H9 (cell line): ENCODE measurements at regions not wholly inside any gene's neighbourhood (a gene's known extent, or its start where the extent isn't known, plus 50 kb on each side); places are given as distances from the start of the nearest gene placed in this dataset.

Experiments used
- DNase-seq: peaks from one replicate; pipeline ENCODE4 v3.0.0-alpha.2; 2017
- H2AFZ ChIP-seq: one replicate; pipeline ENCODE4 v1.6.1; 2013; ENCODE audit warnings: mild to moderate bottlenecking, low read length, control low read depth, moderate library complexity
- H2AK5ac ChIP-seq: 2 replicates; pipeline ENCODE4 v1.6.1; 2013; ENCODE audit warnings: low read length, control low read depth, mixed read lengths; ENCODE audit not compliant: insufficient read length
- H2BK120ac ChIP-seq: one replicate; pipeline ENCODE4 v1.6.1; 2013; ENCODE audit warnings: low read depth, mild to moderate bottlenecking, low read length, control low read depth, inconsistent platforms; ENCODE audit not compliant: poor library complexity, severe bottlenecking
- H2BK12ac ChIP-seq: 2 replicates; pipeline ENCODE4 v1.6.1; 2013; ENCODE audit warnings: low read length, control low read depth, mixed read lengths, low read depth; ENCODE audit not compliant: insufficient read length
- H2BK15ac ChIP-seq: 2 replicates; pipeline ENCODE4 v1.6.1; 2013; ENCODE audit warnings: low read depth, low read length, control low read depth
- H2BK20ac ChIP-seq: one replicate; pipeline ENCODE4 v1.6.1; 2013; ENCODE audit warnings: low read depth, mild to moderate bottlenecking, low read length, control low read depth, inconsistent platforms; ENCODE audit not compliant: poor library complexity, severe bottlenecking
- H2BK5ac ChIP-seq: 2 replicates; pipeline ENCODE4 v1.6.1; 2013; ENCODE audit warnings: low read length, control low read depth, mixed read lengths; ENCODE audit not compliant: insufficient read length
- H3K14ac ChIP-seq: 2 replicates; pipeline ENCODE4 v1.6.1; 2013; ENCODE audit warnings: low read length, control low read depth; ENCODE audit not compliant: insufficient read depth
- H3K18ac ChIP-seq: 2 replicates; pipeline ENCODE4 v1.6.1; 2013; ENCODE audit warnings: low read depth, mild to moderate bottlenecking, mixed read lengths, low read length, control low read depth; ENCODE audit not compliant: insufficient read length
- H3K23ac ChIP-seq: 2 replicates; pipeline ENCODE4 v1.6.1; 2013; ENCODE audit warnings: low read length, control low read depth, mixed read lengths, low read depth; ENCODE audit not compliant: insufficient read length
- H3K23me2 ChIP-seq: 2 replicates; pipeline ENCODE4 v1.6.1; 2013; ENCODE audit warnings: low read depth, mild to moderate bottlenecking, mixed read lengths, low read length, control low read depth; ENCODE audit not compliant: insufficient read length, poor library complexity, severe bottlenecking
- H3K27ac ChIP-seq: 2 replicates; pipeline ENCODE4 v1.5.1; 2013; ENCODE audit warnings: low read length, control low read depth, mixed read lengths, low read depth; ENCODE audit not compliant: insufficient read length
- H3K27me3 ChIP-seq: 2 replicates; pipeline ENCODE4 v1.6.1; 2013; ENCODE audit warnings: low read length, control low read depth, inconsistent platforms; ENCODE audit not compliant: insufficient read depth
- H3K4ac ChIP-seq: 2 replicates; pipeline ENCODE4 v1.6.1; 2013; ENCODE audit warnings: low read depth, mild to moderate bottlenecking, control low read depth, inconsistent platforms, low read length, moderate library complexity
- H3K4me1 ChIP-seq: 2 replicates; pipeline ENCODE4 v1.6.1; 2013; ENCODE audit warnings: low read length, control low read depth, inconsistent platforms; ENCODE audit not compliant: insufficient read depth
- H3K4me2 ChIP-seq: 2 replicates; pipeline ENCODE4 v1.6.1; 2013; ENCODE audit warnings: low read length, control low read depth, mixed read lengths; ENCODE audit not compliant: insufficient read length, insufficient read depth
- H3K56ac ChIP-seq: 2 replicates; pipeline ENCODE4 v1.6.1; 2013; ENCODE audit warnings: low read depth, mild to moderate bottlenecking, mixed read lengths, low read length, control low read depth; ENCODE audit not compliant: insufficient read length
- H3K79me1 ChIP-seq: 2 replicates; pipeline ENCODE4 v1.6.1; 2013; ENCODE audit warnings: low read depth, mild to moderate bottlenecking, moderate library complexity, low read length, control low read depth, inconsistent platforms; ENCODE audit not compliant: insufficient read depth, poor library complexity, severe bottlenecking
- H3K79me2 ChIP-seq: 2 replicates; pipeline ENCODE4 v1.6.1; 2013; ENCODE audit warnings: low read length, control low read depth, inconsistent platforms; ENCODE audit not compliant: insufficient read depth
- H3K9ac ChIP-seq: 2 replicates; pipeline ENCODE4 v1.6.1; 2013; ENCODE audit warnings: low read length, control low read depth, mixed read lengths; ENCODE audit not compliant: insufficient read length; ENCODE audit errors: extremely low read depth
- H3K9me3 ChIP-seq: one replicate; pipeline ENCODE4 v1.6.1; 2013; ENCODE audit warnings: low read depth, low read length, inconsistent platforms; ENCODE audit not compliant: control insufficient read depth
- H3T11ph ChIP-seq: one replicate; pipeline ENCODE4 v1.6.1; 2013; ENCODE audit warnings: mild to moderate bottlenecking, low read length, control low read depth, inconsistent platforms
- H4K20me1 ChIP-seq: one replicate; pipeline ENCODE4 v1.6.1; 2013; ENCODE audit not compliant: control insufficient read depth, insufficient read length, insufficient read depth
- H4K5ac ChIP-seq: 2 replicates; pipeline ENCODE4 v1.6.1; 2013; ENCODE audit warnings: low read depth, mild to moderate bottlenecking, mixed read lengths, low read length, control low read depth; ENCODE audit not compliant: insufficient read length
- H4K8ac ChIP-seq: replicated peaks from 2 replicates; pipeline ENCODE4 v1.6.1; 2013; ENCODE audit warnings: low read length, control low read depth, mixed read lengths, low read depth; ENCODE audit not compliant: insufficient read length
- H4K91ac ChIP-seq: 2 replicates; pipeline ENCODE4 v1.6.1; 2013; ENCODE audit warnings: low read depth, mild to moderate bottlenecking, moderate library complexity, mixed read lengths, low read length, control low read depth; ENCODE audit not compliant: insufficient read length
- H3K27ac Mint-ChIP-seq, 3 experiments: 2 replicates in 2 of 3; 3 replicates in 1 of 3; pipeline ENCODE4 v1.8.0; 2020 to 2021; ENCODE audit warnings: mixed read lengths in 3 of 3, mild to moderate bottlenecking in 1 of 3, moderate library complexity in 1 of 3
- H3K27me3 Mint-ChIP-seq: 2 replicates; pipeline ENCODE4 v1.8.0; 2021; ENCODE audit warnings: low read depth, mild to moderate bottlenecking, moderate library complexity, mixed read lengths
- H3K36me3 Mint-ChIP-seq, 3 experiments: 2 replicates in 2 of 3; 3 replicates in 1 of 3; pipeline ENCODE4 v1.8.0; 2020 to 2021; ENCODE audit warnings: low read depth in 3 of 3, mixed read lengths in 3 of 3; ENCODE audit not compliant: insufficient read depth in 1 of 3
- H3K4me1 Mint-ChIP-seq, 2 experiments: 2 replicates each; pipeline ENCODE4 v1.8.0; 2020; ENCODE audit warnings: mixed read lengths in 2 of 2
- H3K4me3 Mint-ChIP-seq, 2 experiments: 2 replicates in 1 of 2; 3 replicates in 1 of 2; pipeline ENCODE4 v1.8.0; 2020 to 2021; ENCODE audit warnings: mild to moderate bottlenecking in 2 of 2, mixed read lengths in 2 of 2, moderate library complexity in 1 of 2
- H3K9me3 Mint-ChIP-seq, 2 experiments: 2 replicates in 1 of 2; 3 replicates in 1 of 2; pipeline ENCODE4 v1.8.0; 2020; ENCODE audit warnings: mild to moderate bottlenecking in 2 of 2, mixed read lengths in 2 of 2, moderate library complexity in 1 of 2
- WGBS: extraction: QIAGEN DNeasy Blood & Tissue Kit; methylation state at CpG from one replicate; pipeline ENCODE4 v1.1.7; 2013; ENCODE audit warnings: missing lambda C conversion rate, low lambda C conversion rate, mixed read lengths; ENCODE audit not compliant: insufficient read length; ENCODE audit errors: extremely low coverage; 5-methylcytosine and 5-hydroxymethylcytosine counted together
- TF ChIP-seq, protein P1 (sequence below): fragments of 200-600 bp; sonication (generic); conservative IDR thresholded peaks from 3 replicates; pipeline ENCODE4 v1.8.0; 2021; ENCODE audit warnings: antibody characterized with exemption, mild to moderate bottlenecking

DNA sequence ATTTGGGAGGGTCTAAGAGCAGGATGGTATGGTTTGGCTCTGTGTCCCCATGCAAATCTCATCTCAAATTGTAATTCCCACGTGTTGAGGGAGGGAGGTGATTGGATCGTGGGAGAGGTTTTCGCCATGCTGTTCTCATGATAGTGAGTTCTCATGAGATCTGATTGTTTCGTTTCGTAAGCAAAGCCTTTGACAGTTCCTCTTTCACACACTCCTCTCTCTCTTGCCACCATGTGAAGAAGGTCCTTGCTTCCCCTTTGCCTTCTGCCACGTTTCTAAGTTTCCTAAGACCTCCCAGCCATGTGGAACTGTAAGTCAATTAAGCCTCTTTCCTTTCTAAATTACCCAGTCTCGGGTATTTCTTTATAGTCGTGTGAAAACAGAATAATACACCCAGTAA, 553.7 kb downstream of the TAFA4 start:
- TF ChIP-seq, protein P1, sequence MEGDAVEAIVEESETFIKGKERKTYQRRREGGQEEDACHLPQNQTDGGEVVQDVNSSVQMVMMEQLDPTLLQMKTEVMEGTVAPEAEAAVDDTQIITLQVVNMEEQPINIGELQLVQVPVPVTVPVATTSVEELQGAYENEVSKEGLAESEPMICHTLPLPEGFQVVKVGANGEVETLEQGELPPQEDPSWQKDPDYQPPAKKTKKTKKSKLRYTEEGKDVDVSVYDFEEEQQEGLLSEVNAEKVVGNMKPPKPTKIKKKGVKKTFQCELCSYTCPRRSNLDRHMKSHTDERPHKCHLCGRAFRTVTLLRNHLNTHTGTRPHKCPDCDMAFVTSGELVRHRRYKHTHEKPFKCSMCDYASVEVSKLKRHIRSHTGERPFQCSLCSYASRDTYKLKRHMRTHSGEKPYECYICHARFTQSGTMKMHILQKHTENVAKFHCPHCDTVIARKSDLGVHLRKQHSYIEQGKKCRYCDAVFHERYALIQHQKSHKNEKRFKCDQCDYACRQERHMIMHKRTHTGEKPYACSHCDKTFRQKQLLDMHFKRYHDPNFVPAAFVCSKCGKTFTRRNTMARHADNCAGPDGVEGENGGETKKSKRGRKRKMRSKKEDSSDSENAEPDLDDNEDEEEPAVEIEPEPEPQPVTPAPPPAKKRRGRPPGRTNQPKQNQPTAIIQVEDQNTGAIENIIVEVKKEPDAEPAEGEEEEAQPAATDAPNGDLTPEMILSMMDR = no peak
- H3K27ac Mint-ChIP-seq = no peak overlapping the region; a peak in 1 of 7 replicates
- H2AFZ ChIP-seq = no peak overlapping the region
- no peak overlapping the region for H3K9ac ChIP-seq
- H3K4me1 ChIP-seq = no peaks in the 10 kb centered on the region
- DNase-seq = no peak
- no peak overlapping the region for H2BK20ac ChIP-seq
- H3K36me3 Mint-ChIP-seq = peaks cover 2 to 24% (median 18%) of the 10 kb centered on the region in 3 experiments; a peak in 6 of 7 replicates
- H3K14ac ChIP-seq = no peak overlapping the region
- no peaks in the 10 kb centered on the region for H3K4me1 Mint-ChIP-seq
- H3K79me1 ChIP-seq = no peaks in the 10 kb centered on the region
- no peaks in the 10 kb centered on the region; the same call in 1 of the 2 replicates for H3K27me3 Mint-ChIP-seq
- peaks cover 30 to 39% of the 10 kb centered on the region in 2 experiments for H3K9me3 Mint-ChIP-seq
- no peak overlapping the region for H3K23ac ChIP-seq
- H3K4me3 Mint-ChIP-seq = no peak overlapping the region
- WGBS = no CpG with 5 or more reads among the region's 8 CpGs
- H4K5ac ChIP-seq = no peak overlapping the region
- H2BK120ac ChIP-seq = no peak overlapping the region
- no peaks in the 10 kb centered on the region for H3K23me2 ChIP-seq
- H3K18ac ChIP-seq = no peak overlapping the region
- H2BK12ac ChIP-seq = no peak overlapping the region
- H3K4ac ChIP-seq = no peak overlapping the region
- no peak overlapping the region for H3K27ac ChIP-seq
- H2BK5ac ChIP-seq = no peak overlapping the region
- H3K27me3 ChIP-seq = no peaks in the 10 kb centered on the region
- no peak overlapping the region for H2BK15ac ChIP-seq
- peaks cover 7% of the 10 kb centered on the region for H3K9me3 ChIP-seq
- no peak overlapping the region for H4K8ac ChIP-seq
- H4K20me1 ChIP-seq = no peaks in the 10 kb centered on the region
- no peak overlapping the region for H2AK5ac ChIP-seq
- H4K91ac ChIP-seq = no peak overlapping the region
- no peak overlapping the region for H3K56ac ChIP-seq
- H3K79me2 ChIP-seq = no peaks in the 10 kb centered on the region
- H3T11ph ChIP-seq = no peak overlapping the region
- no peak overlapping the region for H3K4me2 ChIP-seq
